ENCODE measurements at regions not wholly inside any gene's neighbourhood (a gene's known extent, or its start where the extent isn't known, plus 50 kb on each side); places are given as distances from the start of the nearest gene placed in this dataset.

DNA sequence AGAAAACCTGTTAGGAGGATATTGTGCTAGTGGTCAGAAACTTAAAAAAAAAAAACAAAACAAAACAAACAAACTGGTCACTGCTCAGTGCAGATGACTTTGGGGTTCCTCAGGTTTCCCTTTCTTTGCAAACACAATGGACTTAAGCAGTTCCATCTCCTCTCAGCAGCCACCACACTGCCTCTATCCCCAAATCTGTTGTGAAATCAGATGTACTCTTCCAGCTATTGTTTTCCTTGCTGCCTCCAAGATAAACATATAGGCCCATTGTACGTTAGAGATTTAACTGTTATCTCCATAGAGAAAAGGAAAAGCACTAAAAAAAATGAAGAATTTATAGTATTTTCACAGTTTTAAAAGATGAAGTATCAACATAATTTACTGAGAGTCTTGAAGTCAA is 147.1 kb downstream of the MPP7 start:
- H3K4me3 ChIP-seq (ENCODE audit: control insufficient read depth, low read depth, low read length) = no peak overlapping the region
- DNase-seq (ENCODE audit: low read depth) = no peak
- TF ChIP-seq, protein P1, sequence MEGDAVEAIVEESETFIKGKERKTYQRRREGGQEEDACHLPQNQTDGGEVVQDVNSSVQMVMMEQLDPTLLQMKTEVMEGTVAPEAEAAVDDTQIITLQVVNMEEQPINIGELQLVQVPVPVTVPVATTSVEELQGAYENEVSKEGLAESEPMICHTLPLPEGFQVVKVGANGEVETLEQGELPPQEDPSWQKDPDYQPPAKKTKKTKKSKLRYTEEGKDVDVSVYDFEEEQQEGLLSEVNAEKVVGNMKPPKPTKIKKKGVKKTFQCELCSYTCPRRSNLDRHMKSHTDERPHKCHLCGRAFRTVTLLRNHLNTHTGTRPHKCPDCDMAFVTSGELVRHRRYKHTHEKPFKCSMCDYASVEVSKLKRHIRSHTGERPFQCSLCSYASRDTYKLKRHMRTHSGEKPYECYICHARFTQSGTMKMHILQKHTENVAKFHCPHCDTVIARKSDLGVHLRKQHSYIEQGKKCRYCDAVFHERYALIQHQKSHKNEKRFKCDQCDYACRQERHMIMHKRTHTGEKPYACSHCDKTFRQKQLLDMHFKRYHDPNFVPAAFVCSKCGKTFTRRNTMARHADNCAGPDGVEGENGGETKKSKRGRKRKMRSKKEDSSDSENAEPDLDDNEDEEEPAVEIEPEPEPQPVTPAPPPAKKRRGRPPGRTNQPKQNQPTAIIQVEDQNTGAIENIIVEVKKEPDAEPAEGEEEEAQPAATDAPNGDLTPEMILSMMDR (IDR thresholded peaks at IDR 0.05; ENCODE audit: control insufficient read depth, insufficient read depth, low read depth, low read length, missing control alignments) = no peak

DNA sequence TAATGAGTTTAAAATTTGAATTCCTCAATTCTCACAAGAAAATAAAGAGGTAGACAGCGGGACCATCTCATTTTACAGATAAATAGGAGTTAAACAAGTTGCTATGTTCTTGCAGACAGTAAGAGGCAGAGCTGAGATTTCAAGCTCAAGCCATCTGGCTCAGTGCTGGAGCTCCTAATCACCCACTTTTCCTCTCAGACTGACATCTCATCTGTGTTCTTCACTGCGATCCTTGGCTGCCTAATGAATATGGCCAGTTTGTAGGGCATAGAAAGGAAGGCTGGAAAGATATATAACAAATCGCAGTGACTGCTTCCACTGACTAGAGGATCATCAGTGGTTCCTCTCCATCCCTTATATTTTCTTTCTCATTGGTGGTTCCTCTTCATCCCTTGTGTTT is 151.2 kb downstream of the MPP7 start:
- DNase-seq (ENCODE audit: low read depth) = no peak
- TF ChIP-seq, protein P1 (IDR thresholded peaks at IDR 0.05; ENCODE audit: control insufficient read depth, insufficient read depth, low read depth, low read length, missing control alignments) = no peak
- no peak overlapping the region for H3K4me3 ChIP-seq (ENCODE audit: control insufficient read depth, low read depth, low read length)

DNA sequence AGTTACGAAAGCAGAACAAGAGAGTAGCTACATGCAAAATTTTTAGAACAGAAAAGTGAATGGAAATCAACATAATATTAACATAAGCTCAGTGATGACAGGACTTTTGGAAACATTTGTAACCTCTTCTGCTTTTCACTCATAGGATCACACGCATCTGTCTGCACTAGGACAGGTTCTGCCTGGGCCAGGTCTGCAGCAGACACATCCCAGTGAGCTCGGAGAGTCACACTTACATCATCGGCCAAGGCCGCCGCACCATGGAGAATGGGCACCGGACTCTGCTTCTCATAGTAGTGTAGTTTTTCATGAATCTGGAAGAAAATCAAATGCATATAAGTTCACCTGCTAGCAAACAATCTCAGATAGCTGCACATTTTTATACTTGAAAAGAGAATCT is 150.9 kb upstream of the ODAD2 start:
- no peak for DNase-seq (ENCODE audit: low read depth)
- TF ChIP-seq, protein P1 (IDR thresholded peaks at IDR 0.05; ENCODE audit: control insufficient read depth, insufficient read depth, low read depth, low read length, missing control alignments) = no peak
- no peak overlapping the region for H3K4me3 ChIP-seq (ENCODE audit: control insufficient read depth, low read depth, low read length)

DNA sequence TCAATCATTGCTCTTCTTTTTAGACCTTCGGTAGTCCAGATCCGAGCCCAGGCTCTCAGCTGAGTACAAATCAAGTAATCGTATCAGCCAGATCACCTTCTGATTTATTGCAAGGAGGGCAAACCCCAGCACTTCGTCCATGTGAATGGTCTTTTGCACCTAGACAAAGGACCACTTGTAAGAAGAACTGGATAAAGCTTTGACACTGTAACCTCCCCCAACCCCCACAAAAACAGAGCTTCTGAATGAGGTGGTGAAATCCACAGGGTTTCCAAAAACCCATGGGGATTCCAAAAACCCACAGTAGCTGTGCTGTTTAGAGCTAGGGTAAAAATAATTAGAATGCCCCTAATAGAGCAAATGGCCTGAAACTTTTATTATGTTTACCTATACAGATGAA is 148.8 kb upstream of the ODAD2 start:
- TF ChIP-seq, protein P1 (IDR thresholded peaks at IDR 0.05; ENCODE audit: control insufficient read depth, insufficient read depth, low read depth, low read length, missing control alignments) = no peak
- no peak for DNase-seq (ENCODE audit: low read depth)
- H3K4me3 ChIP-seq (ENCODE audit: control insufficient read depth, low read depth, low read length) = no peak overlapping the region

DNA sequence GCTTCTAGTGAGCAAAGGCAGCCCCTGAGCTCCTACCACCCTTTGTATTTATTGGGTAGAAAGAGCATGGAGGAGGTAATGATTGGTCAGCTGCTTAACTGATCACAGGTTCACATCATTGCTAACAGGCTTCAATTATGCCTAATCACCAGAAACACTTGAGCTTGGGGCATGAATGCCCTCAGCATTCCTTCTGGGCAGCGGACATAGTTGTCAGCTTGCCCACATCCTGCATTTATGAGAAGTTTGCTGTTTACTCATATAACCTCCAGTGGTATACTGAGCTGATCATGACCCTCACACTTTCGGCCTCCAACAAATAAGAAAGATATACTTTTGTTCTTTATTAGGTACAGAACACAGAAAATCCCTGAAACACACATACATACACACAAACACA is 140.3 kb upstream of the ODAD2 start:
- no peak overlapping the region for H3K4me3 ChIP-seq (ENCODE audit: control insufficient read depth, low read depth, low read length)
- TF ChIP-seq, protein P1 (IDR thresholded peaks at IDR 0.05; ENCODE audit: control insufficient read depth, insufficient read depth, low read depth, low read length, missing control alignments) = no peak
- no peak for DNase-seq (ENCODE audit: low read depth)

DNA sequence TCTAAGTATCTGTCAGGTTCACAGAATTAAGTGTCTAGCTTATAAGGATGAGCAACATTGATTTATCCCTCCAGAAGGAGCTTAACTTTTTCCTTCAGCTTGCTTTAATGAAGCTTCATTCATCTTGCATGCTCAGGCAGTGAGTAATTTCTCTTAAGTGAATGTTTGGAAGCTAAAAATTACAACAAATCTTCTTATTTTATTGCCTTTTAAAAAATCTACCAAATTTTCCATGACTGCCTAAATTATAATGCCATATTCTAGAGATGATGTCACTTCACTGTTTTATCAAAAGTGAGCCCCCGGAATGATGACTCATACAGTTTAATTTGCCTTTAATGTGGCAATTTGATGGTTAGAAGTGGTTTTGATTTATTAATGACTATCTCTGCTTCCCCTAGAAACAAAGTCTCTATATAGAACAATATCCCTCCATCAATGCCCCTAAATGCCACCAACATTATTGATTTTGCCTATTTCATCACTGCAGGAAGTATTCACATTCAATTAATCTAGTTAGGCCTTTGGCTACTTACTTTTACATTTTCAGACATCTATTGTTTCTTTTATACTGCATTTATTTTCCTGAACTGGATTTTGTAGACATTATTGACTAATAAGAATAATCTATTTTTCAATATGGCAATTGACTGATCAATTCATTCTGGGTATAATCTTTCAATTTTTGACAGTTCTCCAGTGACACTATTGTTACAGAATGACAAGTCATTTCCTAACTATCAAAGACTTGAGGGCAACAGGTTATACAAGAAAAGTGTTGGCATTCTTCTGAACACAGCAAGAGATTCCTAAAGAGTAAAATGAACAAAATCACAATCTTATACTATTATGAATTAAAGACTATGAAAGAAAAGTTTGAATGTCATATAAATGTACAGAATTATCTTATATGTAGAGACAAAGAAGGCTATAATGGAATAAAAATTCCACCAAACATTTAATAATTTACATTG is 139.3 kb upstream of the ODAD2 start:
- TF ChIP-seq, protein P1 (IDR thresholded peaks at IDR 0.05; ENCODE audit: control insufficient read depth, insufficient read depth, low read depth, low read length, missing control alignments) = no peak
- no peak overlapping the region for H3K4me3 ChIP-seq (ENCODE audit: control insufficient read depth, low read depth, low read length)
- DNase-seq (ENCODE audit: low read depth) = peak; percentile 87

All from AG09309 (cell line).